ENCODE measurements at regions not wholly inside any gene's neighbourhood (a gene's known extent, or its start where the extent isn't known, plus 50 kb on each side); places are given as distances from the start of the nearest gene placed in this dataset.

- DNase-seq: no peak
- Histone ChIP-seq H3K36me3 (ENCODE audit: low read depth) (no peaks in the 10 kb centered on the region), H3K9me3 (ENCODE audit: insufficient read depth, low read depth) (no peaks in the 10 kb centered on the region), H3K4me2 (peak overlapping the region; percentile 74; the same call in 1 of the 2 replicates), H3K27me3 (ENCODE audit: insufficient read depth, low read depth) (no peaks in the 10 kb centered on the region), H3K79me2 (ENCODE audit: low read depth) (no peaks in the 10 kb centered on the region), H3K9me2 (ENCODE audit: insufficient read depth) (no peaks in the 10 kb centered on the region), H3K27ac (no peak overlapping the region), H4K20me1 (ENCODE audit: insufficient read depth) (no peaks in the 10 kb centered on the region), H3F3A (ENCODE audit: insufficient read depth, low read depth) (peaks cover 11% of the 10 kb centered on the region; the same call in 1 of the 2 replicates), H2AFZ (no peak overlapping the region), H3K4me1 (replicated peaks; ENCODE audit: insufficient read depth) (peaks cover 35% of the 10 kb centered on the region), H3K4me3 (no peak overlapping the region)
- no peak for TF ChIP-seq CTCF (conservative IDR thresholded peaks at IDR 0.05)
- intact Hi-C loops (cut with micrococcal nuclease; ENCODE audit: unreplicated experiment): loop anchor here (5.0 kb wide), 1 partner anchor 231 kb away; the partner anchor contains the start of gene IER5L
- CTCF ChIA-PET: no interaction called here
- POLR2A ChIA-PET (ENCODE audit: unreplicated experiment): no interaction called here
- no TSS peak for BruUV-seq (replicated peaks)
Observed at GRCh38 chr9:129407905-129408452, 212.9 kb downstream of the C9orf50 start.

- TF ChIP-seq CTCF (conservative IDR thresholded peaks at IDR 0.05) (no peak), EZH2 (IDR thresholded peaks at IDR 0.05; ENCODE audit: low read depth) (no peak)
- no peaks in the 10 kb centered on the region for H4K20me1 ChIP-seq (ENCODE audit: insufficient read depth)
- H3K4me3 ChIP-seq: peak overlapping the region; percentile 42; the same call in 1 of the 2 replicates
- H3K27me3 ChIP-seq (ENCODE audit: insufficient read depth, low read depth): no peaks in the 10 kb centered on the region
- ChIA-PET POLR2A (ENCODE audit: unreplicated experiment) (interaction anchor here (0.6 kb wide), 1 partner anchor 56 kb away, joined by 4 read pairs; no protein-coding TSS in a partner anchor), CTCF (interaction anchor here (0.6 kb wide), 1 partner anchor 268 kb away, joined by 3 read pairs; no protein-coding TSS in a partner anchor)
- no peaks in the 10 kb centered on the region for H3K9me3 ChIP-seq (ENCODE audit: insufficient read depth, low read depth)
- 0 out of 2 replicates have a peak overlapping the region, but pooled peaks have one; percentile 7 for H3K27ac ChIP-seq
- DNase-seq: peak; percentile 79 to 87
- no peaks in the 10 kb centered on the region for H3K79me2 ChIP-seq (ENCODE audit: low read depth)
- H2AFZ ChIP-seq: no peak overlapping the region
- intact Hi-C loops (cut with micrococcal nuclease; ENCODE audit: unreplicated experiment): loop anchor here (5.0 kb wide), 1 partner anchor 229 kb away; the partner anchor contains the start of gene IER5L
- H3K4me2 ChIP-seq: peak overlapping the region; percentile 74
- no peaks in the 10 kb centered on the region for H3K9me2 ChIP-seq (ENCODE audit: insufficient read depth)
- BruUV-seq (replicated peaks): TSS peak; percentile 68
- peaks cover 26% of the 10 kb centered on the region for H3K4me1 ChIP-seq (replicated peaks; ENCODE audit: insufficient read depth)
- H3F3A ChIP-seq (ENCODE audit: insufficient read depth, low read depth): peaks cover 3% of the 10 kb centered on the region; the same call in 1 of the 2 replicates
- H3K36me3 ChIP-seq (ENCODE audit: low read depth): no peaks in the 10 kb centered on the region
Observed at GRCh38 chr9:129406278-129407225, 214.3 kb downstream of the C9orf50 start.

- CTCF ChIA-PET: no interaction called here
- BruUV-seq (replicated peaks): TSS peak; percentile 39
Observed at GRCh38 chr9:129405827-129406213, 215.1 kb downstream of the C9orf50 start.

More at GRCh38 chr9:129405827-129406213, 215.1 kb downstream of the C9orf50 start:
- POLR2A ChIA-PET (ENCODE audit: unreplicated experiment): interaction anchor here (0.6 kb wide), 1 partner anchor 57 kb away, joined by 4 read pairs; no protein-coding TSS in a partner anchor
- peaks cover 1% of the 10 kb centered on the region; the same call in 1 of the 2 replicates for H3F3A ChIP-seq (ENCODE audit: insufficient read depth, low read depth)
- no peaks in the 10 kb centered on the region for H3K9me2 ChIP-seq (ENCODE audit: insufficient read depth)
- DNase-seq: no peak
- intact Hi-C loops (cut with micrococcal nuclease; ENCODE audit: unreplicated experiment): loop anchor here (5.0 kb wide), 1 partner anchor 229 kb away; the partner anchor contains the start of gene IER5L
- TF ChIP-seq EZH2 (IDR thresholded peaks at IDR 0.05; ENCODE audit: low read depth) (no peak), CTCF (conservative IDR thresholded peaks at IDR 0.05) (no peak)
- peaks cover 26% of the 10 kb centered on the region for H3K4me1 ChIP-seq (replicated peaks; ENCODE audit: insufficient read depth)
- H3K9me3 ChIP-seq (ENCODE audit: insufficient read depth, low read depth): no peaks in the 10 kb centered on the region
- H3K4me3 ChIP-seq: no peak overlapping the region
- no peaks in the 10 kb centered on the region for H4K20me1 ChIP-seq (ENCODE audit: insufficient read depth)
- H3K27me3 ChIP-seq (ENCODE audit: insufficient read depth, low read depth): no peaks in the 10 kb centered on the region
- H3K36me3 ChIP-seq (ENCODE audit: low read depth): no peaks in the 10 kb centered on the region
- H2AFZ ChIP-seq: no peak overlapping the region
- H3K27ac ChIP-seq: no peak overlapping the region
- peak overlapping the region; percentile 74 for H3K4me2 ChIP-seq
- no peaks in the 10 kb centered on the region for H3K79me2 ChIP-seq (ENCODE audit: low read depth)
